SK-N-SH (cell line): ENCODE measurements at regions not wholly inside any gene's neighbourhood (a gene's known extent, or its start where the extent isn't known, plus 50 kb on each side); places are given as distances from the start of the nearest gene placed in this dataset.

Experiments used
- CTCF ChIA-PET: fragments of 300-600, 350-600 bp; formaldehyde crosslinking; extraction: SDS; loops from one replicate; lab custom pipeline; 2021; lab: Yijun Ruan, JAX
- POLR2A ChIA-PET: fragments of 350-600 bp; sonication (Branson Sonifier 250); formaldehyde crosslinking; extraction: SDS; loops from one replicate; lab custom pipeline; 2020; ENCODE audit warnings: antibody characterized with exemption, inconsistent platforms; lab: Yijun Ruan, JAX
- DNase-seq: peaks from one replicate; pipeline ENCODE4 v3.0.0; 2012
- H2AFZ ChIP-seq: fragments of 200-600 bp; sonication (generic); 2 replicates; pipeline ENCODE4 v1.8.1; 2016; ENCODE audit warnings: antibody characterized with exemption, mild to moderate bottlenecking, low read depth
- H3F3A ChIP-seq: fragments of 200-600 bp; sonication (generic); replicated peaks from 2 replicates; pipeline ENCODE3; 2016; ENCODE audit warnings: antibody characterized with exemption, mild to moderate bottlenecking; ENCODE audit not compliant: insufficient read depth
- H3K27ac ChIP-seq, 2 experiments: fragments of 200-500 bp in 1 of 2; fragments of 200-600 bp in 1 of 2; sonication (Bioruptor generic) in 1 of 2; sonication (generic), shearing (Covaris generic) in 1 of 2; 2 replicates each; pipeline versions ENCODE4 v1.5.1 to v1.6.1; 2014 to 2016; ENCODE audit warnings: low read depth in 2 of 2, inconsistent platforms in 1 of 2, low read length in 1 of 2, mild to moderate bottlenecking in 1 of 2, mixed read lengths in 1 of 2
- H3K27me3 ChIP-seq: fragments of 200-600 bp; sonication (generic), shearing (Covaris generic); 2 replicates; pipeline ENCODE4 v1.6.1; 2016; ENCODE audit warnings: mixed run types; ENCODE audit not compliant: insufficient read depth
- H3K36me3 ChIP-seq, 2 experiments: fragments of 200-500 bp in 1 of 2; fragments of 200-600 bp in 1 of 2; sonication (Bioruptor generic) in 1 of 2; sonication (generic) in 1 of 2; replicated peaks in 1 of 2; 2 replicates each; pipeline versions ENCODE3 to v1.5.1; 2014 to 2016; ENCODE audit warnings: low read length in 1 of 2, mild to moderate bottlenecking in 1 of 2; ENCODE audit not compliant: insufficient read depth in 2 of 2, control insufficient read depth in 1 of 2
- H3K4me1 ChIP-seq, 2 experiments: fragments of 200-500 bp in 1 of 2; fragments of 200-600 bp in 1 of 2; sonication (Bioruptor generic) in 1 of 2; sonication (generic), shearing (Covaris generic) in 1 of 2; 2 replicates each; pipeline versions ENCODE4 v1.5.1 to v1.6.1; 2014 to 2016; ENCODE audit warnings: low read depth in 1 of 2, low read length in 1 of 2, mixed run types in 1 of 2; ENCODE audit not compliant: insufficient read depth in 2 of 2, control insufficient read depth in 1 of 2
- H3K4me2 ChIP-seq: fragments of 200-600 bp; sonication (generic), shearing (Covaris generic); 2 replicates; pipeline ENCODE4 v1.6.1; 2017; ENCODE audit warnings: mixed run types
- H3K4me3 ChIP-seq, 2 experiments: fragments of 200-500 bp in 1 of 2; fragments of 200-600 bp in 1 of 2; sonication (Bioruptor generic) in 1 of 2; sonication (generic), shearing (Covaris generic) in 1 of 2; 2 replicates each; pipeline versions ENCODE4 v1.5.1 to v1.8.1; 2014 to 2016; ENCODE audit warnings: low read depth in 2 of 2, inconsistent platforms in 1 of 2, low read length in 1 of 2, mild to moderate bottlenecking in 1 of 2, mixed read lengths in 1 of 2, moderate library complexity in 1 of 2
- H3K79me2 ChIP-seq: fragments of 200-600 bp; sonication (generic); 2 replicates; pipeline ENCODE4 v1.8.1; 2017; ENCODE audit warnings: mild to moderate bottlenecking; ENCODE audit not compliant: insufficient read depth
- H3K9ac ChIP-seq: fragments of 200-600 bp; sonication (generic); 2 replicates; pipeline ENCODE4 v1.6.1; 2017; ENCODE audit warnings: mixed run types
- H3K9me2 ChIP-seq: fragments of 200-600 bp; sonication (generic); 2 replicates; pipeline ENCODE4 v1.6.1; 2017; ENCODE audit warnings: mixed run types
- H3K9me3 ChIP-seq: fragments of 200-600 bp; sonication (generic); 2 replicates; pipeline ENCODE4 v1.6.1; 2017; ENCODE audit warnings: mixed run types, mild to moderate bottlenecking, moderate library complexity
- H4K20me1 ChIP-seq: fragments of 200-600 bp; sonication (generic); 2 replicates; pipeline ENCODE4 v1.6.1; 2017; ENCODE audit warnings: mild to moderate bottlenecking, mixed run types; ENCODE audit not compliant: insufficient read depth
- EZH2phosphoT487 ChIP-seq: fragments of 200-600 bp; sonication (generic); IDR thresholded peaks from 2 replicates; pipeline ENCODE4 v1.6.1; 2017; ENCODE audit warnings: low read depth, mixed run types, mild to moderate bottlenecking, antibody characterized with exemption, moderate library complexity, borderline replicate concordance
- MAX ChIP-seq: IDR thresholded peaks from 2 replicates; pipeline ENCODE4 v1.4.0; 2012; ENCODE audit warnings: low read depth
- NRF1 ChIP-seq: IDR thresholded peaks from 2 replicates; pipeline ENCODE4 v1.6.1; 2012; ENCODE audit warnings: low read depth, mild to moderate bottlenecking, low read length
- POLR2AphosphoS5 ChIP-seq: IDR thresholded peaks from 2 replicates; pipeline ENCODE4 v1.6.1; 2012; ENCODE audit warnings: low read depth, low read length
- RCOR1 ChIP-seq: fragments of 150-350 bp; IDR thresholded peaks from 2 replicates; pipeline ENCODE4 v1.6.1; 2017; ENCODE audit warnings: antibody characterized with exemption, low read length
- RFX5 ChIP-seq: IDR thresholded peaks from 2 replicates; pipeline ENCODE4 v1.6.1; 2012; ENCODE audit warnings: mild to moderate bottlenecking, improper control_type of control experiment, low read length
- SIN3A ChIP-seq: IDR thresholded peaks from 2 replicates; pipeline ENCODE4 v1.6.1; 2012; ENCODE audit warnings: low read depth, mild to moderate bottlenecking, low read length, moderate library complexity, borderline replicate concordance
- TCF12 ChIP-seq: IDR thresholded peaks from 2 replicates; pipeline ENCODE4 v1.4.0; 2012
- USF1 ChIP-seq: IDR thresholded peaks from 2 replicates; pipeline ENCODE4 v1.4.0; 2012; ENCODE audit warnings: low read depth, borderline replicate concordance
- YY1 ChIP-seq: IDR thresholded peaks from 2 replicates; pipeline ENCODE4 v1.4.0; 2012; ENCODE audit warnings: low read depth, mild to moderate bottlenecking
- WGBS: methylation state at CpG from one replicate; pipeline ENCODE4 v1.1.6; 2017; ENCODE audit warnings: low lambda C conversion rate; 5-methylcytosine and 5-hydroxymethylcytosine counted together
- TF ChIP-seq, protein P1 (sequence below): IDR thresholded peaks from 2 replicates; pipeline ENCODE4; 2012
- TF ChIP-seq, protein P2 (sequence below): fragments of 150-350 bp; IDR thresholded peaks from 2 replicates; pipeline ENCODE4 v1.6.1; 2017; ENCODE audit warnings: antibody characterized with exemption, low read length, low read depth, borderline replicate concordance
- TF ChIP-seq, protein P3 (sequence below): IDR thresholded peaks from 2 replicates; pipeline ENCODE4 v1.4.0; 2012; ENCODE audit warnings: low read depth, borderline replicate concordance

- TF ChIP-seq SIN3A (no peak), RFX5 (no peak)
Observed at GRCh38 chr1:56401191-56401590, 178.2 kb downstream of the PLPP3 start (continued).

DNA sequence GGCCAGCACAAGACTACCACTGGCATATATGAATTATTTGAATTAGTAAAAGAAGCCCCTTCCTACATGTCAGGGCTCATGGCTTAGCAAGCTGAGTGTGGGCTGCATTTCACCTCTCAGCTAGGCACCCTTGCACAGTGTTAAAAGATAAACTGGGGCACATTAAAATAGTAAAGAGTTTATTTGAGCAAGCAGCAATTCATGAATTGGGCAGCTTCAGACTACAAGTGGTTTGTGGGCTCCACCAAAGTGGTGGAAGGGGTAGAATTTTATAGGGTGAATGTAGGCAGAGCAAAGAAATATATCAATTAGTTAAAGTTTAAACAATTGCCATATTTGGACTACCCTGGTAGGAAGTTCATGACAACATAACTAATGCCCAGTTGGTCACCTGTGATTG, 178.8 kb downstream of the PLPP3 start:
- Histone ChIP-seq H3K4me3 (no peak overlapping the region), H3K36me3 (no peaks in the 10 kb centered on the region), H3F3A (no peaks in the 10 kb centered on the region), H3K4me2 (no peak overlapping the region), H3K4me1 (no peaks in the 10 kb centered on the region; a peak in 1 of 4 replicates), H3K79me2 (no peaks in the 10 kb centered on the region), H3K9me3 (no peaks in the 10 kb centered on the region), H3K9ac (no peak overlapping the region), H3K27ac (no peak overlapping the region), H2AFZ (no peak overlapping the region), H4K20me1 (no peaks in the 10 kb centered on the region), H3K9me2 (no peaks in the 10 kb centered on the region), H3K27me3 (no peaks in the 10 kb centered on the region)
- no peak for TF ChIP-seq YY1
- no peak for TF ChIP-seq MAX
- TF ChIP-seq EZH2phosphoT487 = no peak
- no peak for TF ChIP-seq RFX5
- no peak for TF ChIP-seq TCF12
- no peak for TF ChIP-seq RCOR1
- ChIA-PET CTCF (no interaction called here), POLR2A (no interaction called here)
- DNase-seq = no peak

DNA sequence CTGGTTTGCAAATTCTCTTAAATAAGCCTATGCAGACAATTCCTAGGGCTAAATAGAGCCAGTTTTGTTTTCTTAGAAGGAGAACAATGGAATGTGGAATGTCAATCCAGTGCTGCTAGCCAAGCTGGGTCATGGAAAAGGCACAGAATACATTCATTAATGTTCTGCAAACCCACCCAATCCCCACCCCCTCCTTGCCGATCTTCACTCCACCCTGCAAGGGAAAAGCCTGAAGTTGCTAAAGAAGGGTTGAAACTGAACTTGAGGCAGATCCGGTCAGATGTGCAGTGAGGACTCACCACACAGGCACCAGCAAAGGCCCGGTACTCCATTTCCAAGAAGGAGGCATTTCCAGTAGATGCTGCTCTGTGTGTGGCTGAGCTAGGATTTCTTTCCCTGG, 179.6 kb downstream of the PLPP3 start:
- H3K79me2 ChIP-seq = no peaks in the 10 kb centered on the region
- H3K4me1 ChIP-seq = no peaks in the 10 kb centered on the region; a peak in 1 of 4 replicates
- no peak overlapping the region for H3K9ac ChIP-seq
- WGBS = 88% methylated on average over 3 of the region's 3 CpGs
- no peak overlapping the region for H3K4me2 ChIP-seq
- no peak overlapping the region for H3K27ac ChIP-seq
- no peaks in the 10 kb centered on the region for H3K27me3 ChIP-seq
- H3F3A ChIP-seq = no peaks in the 10 kb centered on the region
- no peak overlapping the region for H2AFZ ChIP-seq
- no peaks in the 10 kb centered on the region for H3K36me3 ChIP-seq
- no peaks in the 10 kb centered on the region for H4K20me1 ChIP-seq
- no peak for DNase-seq
- CTCF ChIA-PET = no interaction called here
- H3K9me3 ChIP-seq = no peaks in the 10 kb centered on the region
- no peak overlapping the region for H3K4me3 ChIP-seq
- TF ChIP-seq POLR2AphosphoS5 = no peak
- H3K9me2 ChIP-seq = no peaks in the 10 kb centered on the region
- POLR2A ChIA-PET = interaction anchor here (0.6 kb wide), 1 partner anchor 146 kb away, joined by 3 read pairs; no protein-coding TSS in a partner anchor

DNA sequence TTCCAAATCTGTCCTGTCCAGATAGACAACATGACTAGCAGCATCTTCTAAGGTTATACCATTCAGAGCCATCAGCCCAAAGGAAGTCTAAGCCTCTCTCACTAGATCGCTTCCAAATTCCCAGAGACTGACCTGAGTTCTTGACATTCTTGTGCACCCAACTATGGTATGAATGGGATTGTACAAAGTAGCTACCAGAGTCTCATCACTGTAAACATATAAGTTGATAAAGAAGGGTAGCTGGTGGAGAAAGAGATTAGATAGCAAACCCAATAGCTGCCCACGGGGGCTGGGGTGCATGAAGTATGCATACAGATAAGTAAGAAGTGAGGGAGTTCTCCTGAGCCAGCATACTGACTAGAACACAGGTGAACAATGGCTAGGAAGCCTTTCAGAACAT, 180.0 kb downstream of the PLPP3 start:
- H3K9me3 ChIP-seq = no peaks in the 10 kb centered on the region
- H3K27me3 ChIP-seq = no peaks in the 10 kb centered on the region
- no peaks in the 10 kb centered on the region for H3K36me3 ChIP-seq
- WGBS = 48% methylated on average over 2 of the region's 2 CpGs
- H4K20me1 ChIP-seq = no peaks in the 10 kb centered on the region
- H3K4me2 ChIP-seq = no peak overlapping the region
- DNase-seq = no peak
- no peaks in the 10 kb centered on the region for H3K9me2 ChIP-seq
- no peaks in the 10 kb centered on the region for H3F3A ChIP-seq
- H3K4me3 ChIP-seq = no peak overlapping the region
- H3K9ac ChIP-seq = no peak overlapping the region
- no peak overlapping the region for H3K27ac ChIP-seq
- CTCF ChIA-PET = no interaction called here
- POLR2A ChIA-PET = interaction anchor here (0.6 kb wide), 1 partner anchor 147 kb away, joined by 3 read pairs; no protein-coding TSS in a partner anchor
- H3K79me2 ChIP-seq = no peaks in the 10 kb centered on the region
- no peak overlapping the region for H2AFZ ChIP-seq
- H3K4me1 ChIP-seq = no peaks in the 10 kb centered on the region; a peak in 1 of 4 replicates
- TF ChIP-seq, protein P1, sequence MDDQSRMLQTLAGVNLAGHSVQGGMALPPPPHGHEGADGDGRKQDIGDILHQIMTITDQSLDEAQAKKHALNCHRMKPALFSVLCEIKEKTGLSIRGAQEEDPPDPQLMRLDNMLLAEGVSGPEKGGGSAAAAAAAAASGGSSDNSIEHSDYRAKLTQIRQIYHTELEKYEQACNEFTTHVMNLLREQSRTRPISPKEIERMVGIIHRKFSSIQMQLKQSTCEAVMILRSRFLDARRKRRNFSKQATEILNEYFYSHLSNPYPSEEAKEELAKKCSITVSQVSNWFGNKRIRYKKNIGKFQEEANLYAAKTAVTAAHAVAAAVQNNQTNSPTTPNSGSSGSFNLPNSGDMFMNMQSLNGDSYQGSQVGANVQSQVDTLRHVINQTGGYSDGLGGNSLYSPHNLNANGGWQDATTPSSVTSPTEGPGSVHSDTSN = no peak
- TF ChIP-seq RCOR1 = no peak
- TF ChIP-seq, protein P2, sequence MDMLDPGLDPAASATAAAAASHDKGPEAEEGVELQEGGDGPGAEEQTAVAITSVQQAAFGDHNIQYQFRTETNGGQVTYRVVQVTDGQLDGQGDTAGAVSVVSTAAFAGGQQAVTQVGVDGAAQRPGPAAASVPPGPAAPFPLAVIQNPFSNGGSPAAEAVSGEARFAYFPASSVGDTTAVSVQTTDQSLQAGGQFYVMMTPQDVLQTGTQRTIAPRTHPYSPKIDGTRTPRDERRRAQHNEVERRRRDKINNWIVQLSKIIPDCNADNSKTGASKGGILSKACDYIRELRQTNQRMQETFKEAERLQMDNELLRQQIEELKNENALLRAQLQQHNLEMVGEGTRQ = no peak
- TF ChIP-seq YY1 = no peak
- no peak for TF ChIP-seq USF1
- TF ChIP-seq, protein P3, sequence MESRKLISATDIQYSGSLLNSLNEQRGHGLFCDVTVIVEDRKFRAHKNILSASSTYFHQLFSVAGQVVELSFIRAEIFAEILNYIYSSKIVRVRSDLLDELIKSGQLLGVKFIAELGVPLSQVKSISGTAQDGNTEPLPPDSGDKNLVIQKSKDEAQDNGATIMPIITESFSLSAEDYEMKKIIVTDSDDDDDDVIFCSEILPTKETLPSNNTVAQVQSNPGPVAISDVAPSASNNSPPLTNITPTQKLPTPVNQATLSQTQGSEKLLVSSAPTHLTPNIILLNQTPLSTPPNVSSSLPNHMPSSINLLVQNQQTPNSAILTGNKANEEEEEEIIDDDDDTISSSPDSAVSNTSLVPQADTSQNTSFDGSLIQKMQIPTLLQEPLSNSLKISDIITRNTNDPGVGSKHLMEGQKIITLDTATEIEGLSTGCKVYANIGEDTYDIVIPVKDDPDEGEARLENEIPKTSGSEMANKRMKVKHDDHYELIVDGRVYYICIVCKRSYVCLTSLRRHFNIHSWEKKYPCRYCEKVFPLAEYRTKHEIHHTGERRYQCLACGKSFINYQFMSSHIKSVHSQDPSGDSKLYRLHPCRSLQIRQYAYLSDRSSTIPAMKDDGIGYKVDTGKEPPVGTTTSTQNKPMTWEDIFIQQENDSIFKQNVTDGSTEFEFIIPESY = no peak
- TF ChIP-seq NRF1 = no peak
